ENCODE measurements at regions not wholly inside any gene's neighbourhood (a gene's known extent, or its start where the extent isn't known, plus 50 kb on each side); places are given as distances from the start of the nearest gene placed in this dataset.

DNA sequence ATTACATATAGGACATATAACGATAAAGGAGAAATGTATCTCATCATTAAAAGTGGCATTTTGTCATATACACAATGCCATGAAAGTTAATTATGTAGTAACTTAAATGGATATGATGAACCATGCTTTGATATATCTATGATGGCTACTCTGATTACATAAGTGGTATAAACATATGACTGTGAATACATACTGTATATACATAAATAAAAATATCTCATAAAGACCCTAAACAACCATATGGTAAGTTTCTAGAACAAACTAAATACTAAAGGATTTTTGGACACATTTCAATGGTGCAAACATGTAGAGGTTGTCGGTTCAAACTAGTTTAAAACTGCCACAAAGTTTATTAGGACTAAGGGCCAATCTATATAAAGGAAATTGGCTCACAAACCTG, 849.6 kb upstream of the INTU start:
- Histone ChIP-seq H3K4me3 (ENCODE audit: insufficient read length, low read depth) (no peak overlapping the region), H3K9ac (ENCODE audit: insufficient read length, low read depth) (no peak overlapping the region), H3K4me1 (ENCODE audit: insufficient read depth, insufficient read length) (no peaks in the 10 kb centered on the region), H3K9me3 (ENCODE audit: insufficient read depth, low read length) (no peaks in the 10 kb centered on the region), H3K36me3 (ENCODE audit: insufficient read depth, insufficient read length, low read length) (no peaks in the 10 kb centered on the region), H3K27me3 (ENCODE audit: insufficient read depth, insufficient read length) (no peaks in the 10 kb centered on the region)
- TF ChIP-seq YY1 (IDR thresholded peaks at IDR 0.05; ENCODE audit: insufficient read depth, insufficient read length) (no peak), SUZ12 (IDR thresholded peaks at IDR 0.05; ENCODE audit: extremely low read depth, insufficient read depth, insufficient read length) (no peak), ZNF274 (IDR thresholded peaks at IDR 0.05; ENCODE audit: low read depth, low read length) (no peak)
- DNase-seq (ENCODE audit: low read depth, low spot score): no peak

DNA sequence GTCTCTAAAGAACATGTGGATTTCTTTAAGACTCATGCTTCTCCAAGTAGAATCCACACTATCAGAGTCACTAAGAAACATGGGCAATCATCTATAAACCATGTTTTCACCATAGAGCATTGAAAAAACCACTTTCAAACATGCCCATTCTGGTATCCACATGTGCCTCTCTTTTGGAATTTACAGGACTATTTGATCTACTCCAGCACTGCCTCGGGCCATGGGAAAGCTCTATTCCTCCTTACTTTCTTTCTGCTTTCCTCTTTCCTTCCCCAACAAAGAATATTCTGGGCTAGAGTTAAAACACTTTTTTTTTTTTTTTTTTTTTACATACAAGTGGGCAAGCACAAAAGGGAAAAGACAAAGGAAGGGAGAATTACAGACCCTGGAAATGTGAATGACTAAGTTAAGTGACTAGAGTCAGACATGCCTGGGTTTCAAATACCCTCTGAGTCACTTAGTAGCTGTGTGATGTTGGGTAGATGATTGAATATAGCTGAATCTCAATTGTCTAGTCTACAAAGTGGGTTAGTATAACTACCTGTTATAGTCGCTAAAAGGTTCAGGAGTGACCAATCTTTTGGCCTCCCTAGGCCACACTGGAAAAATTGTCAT, 847.7 kb upstream of the INTU start:
- TF ChIP-seq ZNF274 (IDR thresholded peaks at IDR 0.05; ENCODE audit: low read depth, low read length) (no peak), SUZ12 (IDR thresholded peaks at IDR 0.05; ENCODE audit: extremely low read depth, insufficient read depth, insufficient read length) (no peak)
- peak; percentile 0 for DNase-seq (ENCODE audit: low read depth, low spot score)
- Histone ChIP-seq H3K9ac (ENCODE audit: insufficient read length, low read depth) (no peak overlapping the region), H3K27me3 (ENCODE audit: insufficient read depth, insufficient read length) (no peaks in the 10 kb centered on the region), H3K36me3 (ENCODE audit: insufficient read depth, insufficient read length, low read length) (no peaks in the 10 kb centered on the region), H3K9me3 (ENCODE audit: insufficient read depth, low read length) (no peaks in the 10 kb centered on the region), H3K4me1 (ENCODE audit: insufficient read depth, insufficient read length) (no peaks in the 10 kb centered on the region), H3K4me3 (ENCODE audit: insufficient read length, low read depth) (no peak overlapping the region)

DNA sequence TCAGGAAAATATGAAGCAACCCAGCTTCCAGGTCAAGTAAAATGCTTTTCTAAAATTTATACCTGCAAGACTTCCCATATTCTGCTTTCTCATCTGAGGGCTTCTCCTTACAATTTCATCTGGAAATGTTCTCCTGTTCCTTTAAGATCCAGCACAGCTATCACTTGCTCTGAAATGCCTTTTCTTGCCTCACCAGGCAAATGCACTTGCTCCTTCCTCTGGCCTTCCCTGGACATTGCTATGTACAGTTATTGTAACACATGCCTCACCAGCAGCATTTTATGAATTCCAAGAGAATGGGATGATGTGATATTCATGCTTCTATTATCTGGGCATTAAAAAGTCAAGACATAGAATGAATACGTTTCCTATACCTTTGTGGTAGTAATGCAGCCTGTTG, 842.1 kb upstream of the INTU start:
- Histone ChIP-seq H3K27me3 (ENCODE audit: insufficient read depth, insufficient read length) (no peaks in the 10 kb centered on the region), H3K36me3 (ENCODE audit: insufficient read depth, insufficient read length, low read length) (no peaks in the 10 kb centered on the region), H3K4me3 (ENCODE audit: insufficient read length, low read depth) (no peak overlapping the region), H3K4me1 (ENCODE audit: insufficient read depth, insufficient read length) (no peaks in the 10 kb centered on the region), H3K9ac (ENCODE audit: insufficient read length, low read depth) (no peak overlapping the region), H3K9me3 (ENCODE audit: insufficient read depth, low read length) (no peaks in the 10 kb centered on the region)
- no peak for TF ChIP-seq YY1 (IDR thresholded peaks at IDR 0.05; ENCODE audit: insufficient read depth, insufficient read length)
- no peak for TF ChIP-seq SUZ12 (IDR thresholded peaks at IDR 0.05; ENCODE audit: extremely low read depth, insufficient read depth, insufficient read length)
- no peak for DNase-seq (ENCODE audit: low read depth, low spot score)

DNA sequence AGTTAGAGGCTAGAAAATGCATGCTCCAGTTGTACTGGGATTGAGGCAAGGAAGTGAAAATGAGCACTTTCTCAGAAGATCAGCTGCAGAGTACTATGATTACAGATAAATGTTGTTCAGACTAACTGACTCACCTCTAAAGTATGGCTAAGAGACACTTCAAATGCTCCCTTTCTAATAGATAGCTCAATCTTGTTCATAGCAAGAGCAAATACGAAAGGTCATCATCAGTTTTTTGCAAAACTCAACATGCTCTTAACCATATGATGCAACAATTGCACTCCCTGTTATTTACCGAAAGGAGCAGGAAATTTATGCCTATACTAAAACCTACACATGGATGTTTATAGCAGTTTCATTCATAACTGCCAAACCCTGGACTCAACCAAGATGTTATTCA, 838.4 kb upstream of the INTU start:
- no peak for TF ChIP-seq ZNF274 (IDR thresholded peaks at IDR 0.05; ENCODE audit: low read depth, low read length)
- TF ChIP-seq SUZ12 (IDR thresholded peaks at IDR 0.05; ENCODE audit: extremely low read depth, insufficient read depth, insufficient read length): no peak
- no peak for TF ChIP-seq YY1 (IDR thresholded peaks at IDR 0.05; ENCODE audit: insufficient read depth, insufficient read length)
- no peak overlapping the region for H3K9ac ChIP-seq (ENCODE audit: insufficient read length, low read depth)
- H3K9me3 ChIP-seq (ENCODE audit: insufficient read depth, low read length): no peaks in the 10 kb centered on the region
- no peaks in the 10 kb centered on the region for H3K4me1 ChIP-seq (ENCODE audit: insufficient read depth, insufficient read length)
- no peaks in the 10 kb centered on the region for H3K27me3 ChIP-seq (ENCODE audit: insufficient read depth, insufficient read length)
- H3K36me3 ChIP-seq (ENCODE audit: insufficient read depth, insufficient read length, low read length): no peaks in the 10 kb centered on the region
- DNase-seq (ENCODE audit: low read depth, low spot score): no peak
- no peak overlapping the region for H3K4me3 ChIP-seq (ENCODE audit: insufficient read length, low read depth)

DNA sequence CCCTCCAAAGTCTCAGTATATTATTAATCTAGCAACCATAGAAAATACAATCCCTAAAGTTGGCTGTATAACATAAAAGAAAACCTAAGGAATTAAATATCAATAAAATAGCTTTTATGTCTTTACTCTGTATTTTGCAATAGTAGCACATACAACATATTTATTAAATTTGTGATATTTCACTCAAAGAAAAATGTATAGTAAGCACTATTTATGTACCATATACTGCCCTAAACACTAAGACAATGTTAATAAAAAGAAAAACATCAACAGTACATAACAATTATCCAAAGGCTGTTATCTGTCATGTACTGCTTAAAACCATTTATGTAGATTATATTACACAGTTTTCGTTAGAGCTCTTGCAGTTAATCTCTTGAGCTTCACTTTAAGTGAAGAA, 834.5 kb upstream of the INTU start:
- Histone ChIP-seq H3K4me3 (ENCODE audit: insufficient read length, low read depth) (no peak overlapping the region), H3K4me1 (ENCODE audit: insufficient read depth, insufficient read length) (no peaks in the 10 kb centered on the region), H3K9ac (ENCODE audit: insufficient read length, low read depth) (no peak overlapping the region), H3K9me3 (ENCODE audit: insufficient read depth, low read length) (no peaks in the 10 kb centered on the region), H3K36me3 (ENCODE audit: insufficient read depth, insufficient read length, low read length) (no peaks in the 10 kb centered on the region), H3K27me3 (ENCODE audit: insufficient read depth, insufficient read length) (no peaks in the 10 kb centered on the region)
- no peak for TF ChIP-seq YY1 (IDR thresholded peaks at IDR 0.05; ENCODE audit: insufficient read depth, insufficient read length)
- TF ChIP-seq ZNF274 (IDR thresholded peaks at IDR 0.05; ENCODE audit: low read depth, low read length): no peak
- TF ChIP-seq SUZ12 (IDR thresholded peaks at IDR 0.05; ENCODE audit: extremely low read depth, insufficient read depth, insufficient read length): no peak
- DNase-seq (ENCODE audit: low read depth, low spot score): no peak

DNA sequence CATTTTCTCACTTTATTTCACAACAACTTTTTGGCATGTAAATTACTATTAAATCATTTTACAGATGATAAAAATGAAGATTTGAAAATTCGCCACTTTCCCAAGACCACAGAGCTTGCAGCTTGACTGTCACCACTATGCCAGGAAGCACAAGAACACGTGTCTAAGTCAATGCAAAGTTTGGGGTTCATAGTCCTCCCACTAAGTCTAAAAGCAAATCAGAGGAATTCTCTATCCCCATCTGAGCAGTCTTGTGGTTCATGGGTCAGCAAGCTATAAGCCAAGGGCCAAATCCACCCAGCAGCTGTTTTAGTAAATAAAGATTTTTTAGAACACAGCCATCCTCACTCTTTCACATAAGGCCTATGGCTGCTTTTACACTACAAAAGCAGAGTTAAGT, 833.3 kb upstream of the INTU start:
- TF ChIP-seq SUZ12 (IDR thresholded peaks at IDR 0.05; ENCODE audit: extremely low read depth, insufficient read depth, insufficient read length): no peak
- TF ChIP-seq YY1 (IDR thresholded peaks at IDR 0.05; ENCODE audit: insufficient read depth, insufficient read length): no peak
- TF ChIP-seq ZNF274 (IDR thresholded peaks at IDR 0.05; ENCODE audit: low read depth, low read length): no peak
- no peaks in the 10 kb centered on the region for H3K27me3 ChIP-seq (ENCODE audit: insufficient read depth, insufficient read length)
- H3K36me3 ChIP-seq (ENCODE audit: insufficient read depth, insufficient read length, low read length): no peaks in the 10 kb centered on the region
- H3K9me3 ChIP-seq (ENCODE audit: insufficient read depth, low read length): no peaks in the 10 kb centered on the region
- no peaks in the 10 kb centered on the region for H3K4me1 ChIP-seq (ENCODE audit: insufficient read depth, insufficient read length)
- DNase-seq (ENCODE audit: low read depth, low spot score): no peak
- no peak overlapping the region for H3K9ac ChIP-seq (ENCODE audit: insufficient read length, low read depth)
- H3K4me3 ChIP-seq (ENCODE audit: insufficient read length, low read depth): no peak overlapping the region

DNA sequence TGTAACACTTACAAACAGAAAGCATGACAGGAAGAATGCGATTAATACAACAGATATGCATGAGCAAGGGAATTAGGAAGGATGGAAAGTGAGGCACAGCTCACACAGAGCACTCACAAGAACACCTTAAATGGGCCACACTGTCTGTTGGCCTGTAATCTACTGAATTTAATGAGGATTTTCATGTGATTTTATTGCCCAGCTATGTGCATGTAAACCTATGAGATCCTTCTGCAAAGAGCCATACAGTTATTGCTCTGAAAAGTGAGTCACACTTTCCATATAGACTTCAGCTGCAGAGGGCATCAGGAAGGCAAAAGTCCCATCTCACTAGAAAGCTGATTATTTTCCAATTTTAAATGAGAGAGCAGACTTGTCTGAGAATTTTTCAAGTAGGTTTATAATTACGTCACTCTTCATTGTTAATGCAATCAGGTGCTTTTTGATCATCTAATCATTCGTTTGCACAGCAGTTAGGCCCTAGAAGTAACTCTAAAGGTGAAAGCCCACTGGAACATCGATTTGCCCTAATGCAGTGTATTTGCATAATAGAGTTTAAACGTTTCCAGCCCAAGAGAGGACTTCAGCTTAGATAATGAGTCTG, 832.7 kb upstream of the INTU start:
- H3K9ac ChIP-seq (ENCODE audit: insufficient read length, low read depth): no peak overlapping the region
- H3K4me1 ChIP-seq (ENCODE audit: insufficient read depth, insufficient read length): no peaks in the 10 kb centered on the region
- no peaks in the 10 kb centered on the region for H3K36me3 ChIP-seq (ENCODE audit: insufficient read depth, insufficient read length, low read length)
- no peak overlapping the region for H3K4me3 ChIP-seq (ENCODE audit: insufficient read length, low read depth)
- no peaks in the 10 kb centered on the region for H3K27me3 ChIP-seq (ENCODE audit: insufficient read depth, insufficient read length)
- H3K9me3 ChIP-seq (ENCODE audit: insufficient read depth, low read length): no peaks in the 10 kb centered on the region
- no peak for TF ChIP-seq ZNF274 (IDR thresholded peaks at IDR 0.05; ENCODE audit: low read depth, low read length)
- no peak for TF ChIP-seq SUZ12 (IDR thresholded peaks at IDR 0.05; ENCODE audit: extremely low read depth, insufficient read depth, insufficient read length)
- TF ChIP-seq YY1 (IDR thresholded peaks at IDR 0.05; ENCODE audit: insufficient read depth, insufficient read length): no peak
- no peak for DNase-seq (ENCODE audit: low read depth, low spot score)
